A549 (cell line): ENCODE measurements at regions not wholly inside any gene's neighbourhood (a gene's known extent, or its start where the extent isn't known, plus 50 kb on each side); places are given as distances from the start of the nearest gene placed in this dataset.

ENCODE experiments used
- ATAC-seq, 2 experiments: fragments of 200-7000 bp in 1 of 2; fragments of >200 bp in 1 of 2; cut with Nextera tagmentation in 1 of 2; cut with Tn5 transposase in 1 of 2; 3 replicates each; pipeline versions ENCODE4 v1.8.0 to v1.9.1; 2018 to 2020; ENCODE audit warnings: mild to moderate bottlenecking in 1 of 2, moderate library complexity in 1 of 2
- CTCF ChIA-PET: fragments of 300-600 bp; sonication (Branson Sonifier 250); formaldehyde crosslinking; extraction: SDS; loops from one replicate; lab custom pipeline; 2021; ENCODE audit warnings: antibody characterized with exemption, inconsistent platforms; lab: Yijun Ruan, JAX
- POLR2A ChIA-PET: fragments of 350-600 bp; formaldehyde crosslinking; extraction: SDS; loops from one replicate; lab custom pipeline; 2021; ENCODE audit warnings: antibody characterized with exemption, inconsistent platforms; lab: Yijun Ruan, JAX
- DNase-seq, 2 experiments: peaks; one replicate each; pipeline versions ENCODE4 v3.0.0 to v3.0.0-alpha.2; 2011 to 2016; ENCODE audit warnings: low read depth in 1 of 2, low spot score in 1 of 2
- FAIRE-seq: peaks from 2 replicates; lab custom pipeline; 2011; peaks lifted over from hg19 to GRCh38; lab: Jason Lieb, UNC
- H3K27ac ChIP-seq, 2 experiments: fragments of >200 bp; sonication (Bioruptor Twin); formaldehyde crosslinking; 3 replicates each; pipeline ENCODE4 v1.5.1; 2016 to 2017
- H3K4me1 ChIP-seq: fragments of >200 bp; sonication (Bioruptor Twin); formaldehyde crosslinking; 3 replicates; pipeline ENCODE4 v1.6.1; 2016
- H3K4me2 ChIP-seq: fragments of >200 bp; sonication (Bioruptor Twin); formaldehyde crosslinking; 3 replicates; pipeline ENCODE4 v1.6.1; 2016
- H3K4me3 ChIP-seq: fragments of >200 bp; sonication (Bioruptor Twin); formaldehyde crosslinking; 3 replicates; pipeline ENCODE4 v1.5.1; 2016
- H3K9me3 ChIP-seq: fragments of >200 bp; sonication (Bioruptor Twin); formaldehyde crosslinking; 3 replicates; pipeline ENCODE4 v1.6.1; 2016
- BHLHE40 ChIP-seq: IDR thresholded peaks from 2 replicates; pipeline ENCODE4 v1.6.1; 2012; ENCODE audit warnings: low read depth, low read length, inconsistent platforms
- CHD2 ChIP-seq: fragments of 150-350 bp; IDR thresholded peaks from 2 replicates; pipeline ENCODE4 v1.6.1; 2014; ENCODE audit warnings: low read length; ENCODE audit not compliant: partially characterized antibody
- EHF ChIP-seq: fragments of 250-450 bp; sonication (Bioruptor Pico); IDR thresholded peaks from 2 replicates; pipeline ENCODE4 v1.5.0; 2020; ENCODE audit warnings: mild to moderate bottlenecking
- EHMT2 ChIP-seq: fragments of 200-600 bp; sonication (generic); IDR thresholded peaks from 2 replicates; pipeline ENCODE4 v1.6.1; 2016; ENCODE audit warnings: antibody characterized with exemption, low read depth, mild to moderate bottlenecking, moderate library complexity
- ELK1 ChIP-seq: fragments of 150-350 bp; IDR thresholded peaks from 2 replicates; pipeline ENCODE4 v1.6.1; 2014; ENCODE audit warnings: low read depth, mild to moderate bottlenecking, low read length
- EP300 ChIP-seq, 2 experiments: fragments of >200 bp; sonication (Bioruptor Twin); formaldehyde crosslinking; IDR thresholded peaks; 2 replicates in 1 of 2; 3 replicates in 1 of 2; pipeline ENCODE4 v1.6.1; 2016 to 2017
- FOSB ChIP-seq: fragments of 250-450 bp; sonication (Bioruptor Pico); IDR thresholded peaks from 2 replicates; pipeline ENCODE4 v1.5.0; 2020; ENCODE audit warnings: mild to moderate bottlenecking, moderate library complexity
- GATA3 ChIP-seq: IDR thresholded peaks from 2 replicates; pipeline ENCODE4 v1.6.1; 2012; ENCODE audit warnings: borderline replicate concordance
- HES2 ChIP-seq: fragments of >200 bp; sonication (Bioruptor Twin); formaldehyde crosslinking; IDR thresholded peaks from 2 replicates; pipeline ENCODE4 v1.6.1; 2016
- HOXA7 ChIP-seq: fragments of 250-450 bp; sonication (Bioruptor Pico); IDR thresholded peaks from 2 replicates; pipeline ENCODE4 v1.5.0; 2020; ENCODE audit warnings: mild to moderate bottlenecking, moderate library complexity
- HOXB5 ChIP-seq: fragments of 250-450 bp; sonication (Bioruptor Pico); IDR thresholded peaks from 2 replicates; pipeline ENCODE4 v1.5.0; 2020; ENCODE audit warnings: mild to moderate bottlenecking, moderate library complexity
- JUNB ChIP-seq: fragments of >200 bp; sonication (Bioruptor Twin); formaldehyde crosslinking; IDR thresholded peaks from 2 replicates; pipeline ENCODE4 v1.6.1; 2016
- KDM1A ChIP-seq: fragments of 200-600 bp; sonication (generic); IDR thresholded peaks from 2 replicates; pipeline ENCODE4 v1.6.1; 2016; ENCODE audit warnings: low read depth, mild to moderate bottlenecking
- MAFK ChIP-seq: fragments of 450-650 bp; IDR thresholded peaks from 2 replicates; pipeline ENCODE4 v1.6.1; 2014; ENCODE audit not compliant: partially characterized antibody
- MAX ChIP-seq: IDR thresholded peaks from 2 replicates; pipeline ENCODE4 v1.6.1; 2012
- MAZ ChIP-seq: fragments of 150-350 bp; IDR thresholded peaks from 2 replicates; pipeline ENCODE4 v1.6.1; 2014; ENCODE audit warnings: antibody characterized with exemption, low read depth, low read length, borderline replicate concordance
- MYC ChIP-seq: IDR thresholded peaks from 2 replicates; pipeline ENCODE4 v1.6.1; 2012; ENCODE audit warnings: mild to moderate bottlenecking, inconsistent platforms, low read length, improper control_type of control experiment, borderline replicate concordance
- NPAS2 ChIP-seq: fragments of 250-450 bp; sonication (Bioruptor Pico); IDR thresholded peaks from 2 replicates; pipeline ENCODE4 v1.8.0; 2022; ENCODE audit warnings: mild to moderate bottlenecking, moderate library complexity, borderline replicate concordance
- RARB ChIP-seq: fragments of 250-450 bp; sonication (Bioruptor Pico); IDR thresholded peaks from 2 replicates; pipeline ENCODE4 v1.8.0; 2021; ENCODE audit warnings: mild to moderate bottlenecking, moderate library complexity
- RCOR1 ChIP-seq: fragments of 150-350 bp; IDR thresholded peaks from 2 replicates; pipeline ENCODE4 v1.6.1; 2014; ENCODE audit warnings: antibody characterized with exemption, low read length, low read depth
- SREBF2 ChIP-seq: fragments of 450-650 bp; IDR thresholded peaks from 2 replicates; pipeline ENCODE4 v1.6.1; 2014; ENCODE audit warnings: mild to moderate bottlenecking, moderate library complexity
- USF2 ChIP-seq: fragments of 450-650 bp; IDR thresholded peaks from 2 replicates; pipeline ENCODE4 v1.6.1; 2014; ENCODE audit warnings: antibody characterized with exemption
- ZNF302 ChIP-seq: fragments of 250-450 bp; sonication (Bioruptor Pico); IDR thresholded peaks from 2 replicates; pipeline ENCODE4 v1.9.0; 2021; ENCODE audit warnings: inconsistent platforms, mild to moderate bottlenecking, moderate library complexity
- ZSCAN20 ChIP-seq: fragments of 250-450 bp; sonication (Bioruptor Pico); IDR thresholded peaks from 2 replicates; pipeline ENCODE4 v1.8.0; 2022; ENCODE audit warnings: mild to moderate bottlenecking, moderate library complexity
- WGBS: methylation state at CpG from one replicate; pipeline ENCODE4 v1.1.6; 2017; ENCODE audit errors: missing lambda C conversion rate; 5-methylcytosine and 5-hydroxymethylcytosine counted together

- DNase-seq, result no peak
- POLR2A ChIA-PET, result no interaction called here
- no peak overlapping the region for H3K27ac ChIP-seq
- FAIRE-seq, result no peak
- CTCF ChIA-PET, result interaction anchor here (0.9 kb wide), 1 partner anchor 78 kb away, joined by 3 read pairs; no protein-coding TSS in a partner anchor
- WGBS, result 48% methylated on average over 3 of the region's 3 CpGs
- no peak overlapping the region for H3K4me3 ChIP-seq
- TF ChIP-seq MAX (no peak), MAFK (no peak), USF2 (no peak), HOXB5 (CRISPR knock-in tag) (no peak), ZNF302 (no peak), MAZ (no peak), HES2 (no peak), GATA3 (no peak), KDM1A (no peak), EHF (CRISPR knock-in tag) (no peak), ELK1 (no peak)
- no peak overlapping the region for H3K4me2 ChIP-seq
- ATAC-seq, result no peak
- H3K9me3 ChIP-seq, result no peaks in the 10 kb centered on the region
- H3K4me1 ChIP-seq, result no peaks in the 10 kb centered on the region
These were observed 407.7 kb downstream of the SPRY1 start for GRCh38 chr4:123804196-123804721.

GRCh38 chr4:123806056-123806455 is 409.5 kb downstream of the SPRY1 start:
- Histone ChIP-seq H3K4me3 (no peak overlapping the region), H3K4me2 (no peak overlapping the region), H3K9me3 (no peaks in the 10 kb centered on the region), H3K27ac (no peak overlapping the region), H3K4me1 (no peaks in the 10 kb centered on the region)
- DNase-seq (no peak), ATAC-seq (no peak), FAIRE-seq (no peak)
- POLR2A ChIA-PET, result no interaction called here
- CTCF ChIA-PET, result no interaction called here
- 50% methylated on average over 1 of the region's 1 CpG for WGBS
- TF ChIP-seq CHD2 (no peak), HOXA7 (CRISPR knock-in tag) (no peak), KDM1A (no peak), NPAS2 (no peak), HES2 (no peak), BHLHE40 (no peak), FOSB (CRISPR knock-in tag) (no peak), MYC (no peak)

- TF ChIP-seq EHMT2, result no peak
- no peak for TF ChIP-seq EP300 (IDR thresholded peaks at IDR 0.05)
- no peak for TF ChIP-seq ZSCAN20 (CRISPR knock-in tag)
- TF ChIP-seq BHLHE40, result no peak
- no peak for TF ChIP-seq MYC
- TF ChIP-seq JUNB, result no peak
- TF ChIP-seq MAFK, result no peak
- no peak for TF ChIP-seq GATA3
- TF ChIP-seq SREBF2, result no peak
- TF ChIP-seq NPAS2, result no peak
- TF ChIP-seq RARB (CRISPR knock-in tag), result no peak
- no peak for TF ChIP-seq RCOR1
- no peak for TF ChIP-seq HOXA7 (CRISPR knock-in tag)
- TF ChIP-seq HOXB5 (CRISPR knock-in tag), result no peak
- no peak for FAIRE-seq
- Histone ChIP-seq H3K4me1 (no peaks in the 10 kb centered on the region), H3K27ac (no peak overlapping the region), H3K4me2 (no peak overlapping the region), H3K9me3 (no peaks in the 10 kb centered on the region), H3K4me3 (no peak overlapping the region)
- 36% methylated on average over 5 of the region's 5 CpGs for WGBS
- DNase-seq, result no peak
- no peak for ATAC-seq
- ChIA-PET POLR2A (no interaction called here), CTCF (no interaction called here)
These were observed 410.6 kb downstream of the SPRY1 start for GRCh38 chr4:123807187-123807586.
